DMS114 treated with DMSO at 0.1 percent for 48 hours (cell line): ENCODE measurements at regions not wholly inside any gene's neighbourhood (a gene's known extent, or its start where the extent isn't known, plus 50 kb on each side); places are given as distances from the start of the nearest gene placed in this dataset.

Source experiments
- DNase-seq: peaks from one replicate; lab custom pipeline; 2025; ENCODE audit not compliant: unreplicated experiment; lab: John Stamatoyannopoulos, UW

- DNase-seq = no peak
Observed at GRCh38 chr6:156526081-156526480, 251.1 kb upstream of the ARID1B start.

- no peak for DNase-seq
Observed at GRCh38 chr6:156525541-156525940, 251.6 kb upstream of the ARID1B start.

GRCh38 chr6:156519940-156520339 lies 257.2 kb upstream of the ARID1B start:
- DNase-seq = no peak

GRCh38 chr6:156517088-156517487 lies 260.1 kb upstream of the ARID1B start:
- DNase-seq = no peak

GRCh38 chr6:156515242-156515641 lies 261.9 kb upstream of the ARID1B start:
- no peak for DNase-seq

GRCh38 chr6:156513504-156513903 lies 263.7 kb upstream of the ARID1B start:
- DNase-seq = no peak

- DNase-seq = no peak
Observed at GRCh38 chr6:156511570-156511969, 265.6 kb upstream of the ARID1B start.

GRCh38 chr6:156511051-156511450 lies 266.1 kb upstream of the ARID1B start:
- no peak for DNase-seq

- DNase-seq = no peak
Observed at GRCh38 chr6:156510242-156510641, 266.9 kb upstream of the ARID1B start.

- no peak for DNase-seq
Observed at GRCh38 chr6:156509496-156509895, 267.7 kb upstream of the ARID1B start.

GRCh38 chr6:156508923-156509322 lies 268.3 kb upstream of the ARID1B start:
- DNase-seq = no peak

- DNase-seq = no peak
Observed at GRCh38 chr6:156508126-156508525, 269.1 kb upstream of the ARID1B start.

- no peak for DNase-seq
Observed at GRCh38 chr6:156507656-156508055, 269.5 kb upstream of the ARID1B start.

GRCh38 chr6:156507106-156507505 lies 270.1 kb upstream of the ARID1B start:
- no peak for DNase-seq

- DNase-seq = no peak
Observed at GRCh38 chr6:156502969-156503504, 274.1 kb upstream of the ARID1B start.

GRCh38 chr6:156497618-156498017 lies 279.6 kb upstream of the ARID1B start:
- DNase-seq = no peak

GRCh38 chr6:156487877-156488276 lies 289.3 kb upstream of the ARID1B start:
- DNase-seq = no peak

GRCh38 chr6:156485150-156485549 lies 292.0 kb upstream of the ARID1B start:
- DNase-seq = no peak

GRCh38 chr6:156474507-156475120 lies 302.6 kb upstream of the ARID1B start:
- DNase-seq = no peak

- no peak for DNase-seq
Observed at GRCh38 chr6:156471000-156471399, 306.2 kb upstream of the ARID1B start.

- no peak for DNase-seq
Observed at GRCh38 chr6:156464100-156464878, 312.9 kb upstream of the ARID1B start.

- DNase-seq = no peak
Observed at GRCh38 chr6:156461647-156462046, 315.5 kb upstream of the ARID1B start.
